ENCODE measurements at regions not wholly inside any gene's neighbourhood (a gene's known extent, or its start where the extent isn't known, plus 50 kb on each side); places are given as distances from the start of the nearest gene placed in this dataset.

DNA sequence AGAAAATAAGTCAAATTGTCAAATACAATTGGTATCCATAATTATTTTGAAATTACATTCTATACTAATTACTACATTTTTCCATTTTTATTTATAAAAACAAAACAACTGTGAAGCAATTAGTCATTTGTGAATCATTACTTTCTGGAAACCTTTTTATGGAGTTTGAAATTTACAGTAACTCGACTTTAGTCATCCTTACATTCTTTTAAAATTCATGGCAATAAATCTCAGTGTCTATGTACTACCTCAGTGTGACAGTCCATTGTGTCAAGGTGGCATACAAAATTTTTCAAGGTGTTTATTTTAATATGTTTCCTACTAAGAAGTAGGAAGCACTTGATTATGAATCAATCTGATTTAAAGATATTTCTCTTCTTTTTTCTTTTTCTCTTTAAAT is 1949.4 kb upstream of the RAG2 start:
- Histone ChIP-seq H3K27me3 (ENCODE audit: low read depth) (no peaks in the 10 kb centered on the region), H3K27ac (no peak overlapping the region), H3K4me3 (no peak overlapping the region), H3K36me3 (no peaks in the 10 kb centered on the region), H3K4me1 (no peaks in the 10 kb centered on the region), H3K9me3 (no peaks in the 10 kb centered on the region)
- DNase-seq (no peak), ATAC-seq (no peak)
- no peak for TF ChIP-seq CTCF (IDR thresholded peaks at IDR 0.05)
- intact Hi-C loops (cut with DNase I) = no loop called here

DNA sequence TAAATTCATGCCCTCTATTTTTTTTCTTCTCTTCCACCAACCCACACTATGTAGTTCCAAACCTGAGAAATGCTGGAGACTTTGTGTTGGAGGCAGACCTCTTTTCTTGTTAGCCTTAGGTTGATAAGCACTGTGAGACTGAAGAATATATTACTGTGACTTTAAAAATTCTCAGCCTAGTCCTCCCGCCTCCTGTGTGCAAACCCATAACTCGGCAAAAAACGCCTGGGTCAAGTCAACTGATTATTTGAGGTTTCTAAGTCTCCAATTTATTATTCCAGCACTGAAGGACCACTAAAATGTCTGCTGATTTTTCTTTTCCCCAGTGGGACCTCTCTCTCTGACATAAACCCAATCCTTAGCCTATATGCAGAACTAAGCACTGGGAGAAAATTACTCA is 1946.0 kb upstream of the RAG2 start:
- DNase-seq (no peak), ATAC-seq (no peak)
- H3K27ac ChIP-seq = no peak overlapping the region
- TF ChIP-seq CTCF (IDR thresholded peaks at IDR 0.05) = no peak
- no peaks in the 10 kb centered on the region for H3K36me3 ChIP-seq
- intact Hi-C loops (cut with DNase I) = no loop called here
- H3K4me1 ChIP-seq = no peaks in the 10 kb centered on the region
- no peak overlapping the region for H3K4me3 ChIP-seq
- H3K27me3 ChIP-seq (ENCODE audit: low read depth) = no peaks in the 10 kb centered on the region
- H3K9me3 ChIP-seq = no peaks in the 10 kb centered on the region

DNA sequence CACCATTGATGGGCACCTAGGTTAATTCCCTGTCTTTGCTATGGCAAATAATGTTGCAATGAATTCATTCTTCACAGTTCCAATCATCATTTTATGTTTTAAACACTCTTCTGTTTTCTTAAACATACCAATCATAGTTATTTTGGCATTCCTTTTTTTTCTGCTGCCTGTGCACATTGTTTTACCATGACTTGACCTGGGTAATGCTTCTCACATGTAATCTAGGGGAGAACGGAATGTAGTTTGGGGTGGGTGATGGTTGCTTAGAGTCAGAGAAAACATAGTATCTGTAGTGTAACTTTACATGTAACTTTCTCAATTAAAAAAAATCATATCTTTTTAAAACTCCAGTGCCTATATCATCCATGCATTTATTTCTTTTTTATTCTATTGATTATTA is 1945.3 kb upstream of the RAG2 start:
- DNase-seq = no peak
- TF ChIP-seq CTCF (IDR thresholded peaks at IDR 0.05) = no peak
- no peak overlapping the region for H3K27ac ChIP-seq
- H3K9me3 ChIP-seq = no peaks in the 10 kb centered on the region
- no peak for ATAC-seq
- no peaks in the 10 kb centered on the region for H3K36me3 ChIP-seq
- no peaks in the 10 kb centered on the region for H3K27me3 ChIP-seq (ENCODE audit: low read depth)
- no peaks in the 10 kb centered on the region for H3K4me1 ChIP-seq
- no peak overlapping the region for H3K4me3 ChIP-seq
- intact Hi-C loops (cut with DNase I) = no loop called here

DNA sequence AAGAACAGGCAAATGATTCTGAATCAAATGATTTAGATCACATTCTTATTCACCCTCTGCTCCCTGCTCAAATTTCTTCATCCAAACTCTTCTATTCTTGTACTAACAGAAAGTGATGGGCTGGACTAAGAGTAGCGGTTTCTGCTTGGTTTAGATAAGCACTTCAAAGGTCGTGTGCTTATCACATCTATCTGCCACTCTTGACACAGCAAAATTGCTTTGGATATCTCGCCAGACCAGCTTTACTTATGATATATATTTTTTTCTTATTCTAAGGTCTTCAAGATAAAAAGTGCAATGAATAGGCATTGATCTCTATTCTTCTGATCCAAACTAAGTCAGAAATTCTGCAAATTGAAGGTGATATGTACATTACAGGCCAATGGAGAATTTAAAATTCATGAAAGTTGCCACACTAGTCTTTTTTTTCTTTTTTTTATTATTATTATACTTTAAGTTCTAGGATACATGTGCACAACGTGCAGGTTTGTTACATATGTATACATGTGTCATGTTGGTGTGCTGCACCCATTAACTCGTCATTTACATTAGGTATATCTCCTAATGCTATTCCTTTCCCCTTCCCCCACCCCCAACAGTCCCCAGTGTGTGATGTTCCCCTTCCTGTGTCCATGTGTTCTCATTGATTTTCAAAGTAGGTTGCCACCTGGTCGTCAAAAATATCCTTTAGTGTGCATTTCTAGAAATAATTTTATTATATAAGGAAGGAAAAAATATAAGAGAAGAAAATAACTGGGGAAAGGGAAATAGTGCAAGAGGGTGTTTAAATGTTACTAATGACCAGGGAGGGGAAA is 1941.0 kb upstream of the RAG2 start:
- no peak for ATAC-seq
- no peaks in the 10 kb centered on the region for H3K36me3 ChIP-seq
- H3K4me1 ChIP-seq = no peaks in the 10 kb centered on the region
- no peak for DNase-seq
- no peaks in the 10 kb centered on the region for H3K27me3 ChIP-seq (ENCODE audit: low read depth)
- H3K27ac ChIP-seq = no peak overlapping the region
- TF ChIP-seq CTCF (IDR thresholded peaks at IDR 0.05) = no peak
- intact Hi-C loops (cut with DNase I) = no loop called here
- H3K4me3 ChIP-seq = no peak overlapping the region
- peaks cover 5% of the 10 kb centered on the region for H3K9me3 ChIP-seq

GRCh38 chr11:38530226-38530625 is 1932.2 kb upstream of the RAG2 start:
- Histone ChIP-seq H3K4me1 (no peaks in the 10 kb centered on the region), H3K4me3 (no peak overlapping the region), H3K9me3 (peaks cover 4% of the 10 kb centered on the region), H3K27ac (no peak overlapping the region), H3K36me3 (no peaks in the 10 kb centered on the region), H3K27me3 (ENCODE audit: low read depth) (no peaks in the 10 kb centered on the region)
- intact Hi-C loops (cut with DNase I) = no loop called here
- TF ChIP-seq CTCF (IDR thresholded peaks at IDR 0.05) = no peak
- DNase-seq (no peak), ATAC-seq (no peak)
